Islet precursor cell (in vitro differentiated cells): ENCODE measurements at regions not wholly inside any gene's neighbourhood (a gene's known extent, or its start where the extent isn't known, plus 50 kb on each side); places are given as distances from the start of the nearest gene placed in this dataset.
"Not testable (repeated sequence)": the region's sequence is repeated elsewhere in the genome, so short reads cannot be mapped to it uniquely, and the experiment has no call there.

Source experiments
- DNase-seq: peaks from one replicate; pipeline ENCODE4 v3.0.0-alpha.2; 2018

DNA sequence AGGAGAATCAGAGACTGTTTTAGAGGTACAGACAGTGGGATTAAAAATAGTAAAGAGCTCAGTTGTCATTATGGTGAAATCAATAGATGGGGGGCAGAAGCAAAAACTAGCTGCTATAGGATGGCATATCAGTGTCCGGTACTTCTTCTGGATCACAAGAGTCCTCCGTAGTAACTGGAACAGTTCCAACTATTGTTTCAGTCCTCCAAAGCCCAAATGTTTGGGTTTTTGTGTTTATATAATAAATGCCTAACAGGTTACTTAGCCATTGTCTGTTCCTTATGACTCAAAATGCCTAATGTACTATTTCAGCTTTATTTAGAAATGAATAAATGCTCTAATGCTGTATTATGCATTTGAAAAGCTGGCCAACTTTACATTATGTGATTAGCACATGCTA, 401.2 kb downstream of the PTH2R start:
- no peak for DNase-seq

DNA sequence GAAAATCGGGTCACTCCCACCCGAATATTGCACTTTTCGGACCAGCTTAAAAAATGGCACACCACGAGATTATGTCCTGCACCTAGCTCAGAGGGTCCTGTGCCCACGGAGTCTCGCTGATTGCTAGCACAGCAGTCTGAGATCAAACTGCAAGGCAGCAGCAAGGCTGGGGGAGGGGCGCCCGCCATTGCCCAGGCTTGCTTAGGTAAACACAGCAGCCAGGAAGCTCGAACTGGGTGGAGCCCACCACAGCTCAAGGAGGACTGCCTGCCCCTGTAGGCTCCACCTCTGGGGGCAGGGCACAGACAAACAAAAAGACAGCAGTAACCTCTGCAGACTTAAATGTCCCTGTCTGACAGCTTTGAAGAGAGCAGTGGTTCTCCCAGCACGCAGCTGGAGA, 405.3 kb downstream of the PTH2R start:
- not testable (repeated sequence) for DNase-seq

- DNase-seq: no peak
Observed at GRCh38 chr2:208819190-208819589, 412.6 kb downstream of the PTH2R start.

DNA sequence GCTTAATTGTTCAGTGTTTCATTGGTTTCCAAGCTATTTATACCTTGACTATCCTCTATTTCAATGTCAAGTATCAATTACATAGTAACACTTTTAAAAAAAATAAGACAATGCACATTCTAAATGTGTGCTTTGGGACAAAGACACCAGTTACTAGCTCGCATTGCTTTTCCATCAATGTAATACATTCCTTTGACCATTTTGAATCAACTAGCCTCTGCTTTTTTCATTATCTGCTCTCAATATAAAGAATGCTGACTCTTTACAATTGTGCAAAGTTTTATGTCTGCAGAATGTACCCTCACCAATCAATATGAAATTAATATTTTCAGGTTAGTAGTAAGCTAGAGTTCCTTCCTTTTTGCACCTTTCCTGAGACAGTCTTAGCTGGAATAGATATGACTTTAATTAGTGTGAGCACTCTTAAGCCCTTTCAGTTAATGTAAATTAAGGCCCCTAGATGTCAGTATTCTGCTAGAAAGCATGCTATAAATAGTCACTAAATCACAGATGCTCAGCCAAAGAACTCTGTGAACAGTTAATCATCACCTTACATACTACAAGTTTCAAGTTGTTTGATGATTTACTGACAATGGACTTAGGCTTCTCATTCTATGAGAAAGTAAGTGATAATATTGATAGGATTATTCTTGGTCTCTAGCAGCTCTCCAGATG, 413.6 kb downstream of the PTH2R start:
- no peak for DNase-seq

GRCh38 chr2:208827109-208827508, 420.5 kb downstream of the PTH2R start:
- DNase-seq: no peak

DNA sequence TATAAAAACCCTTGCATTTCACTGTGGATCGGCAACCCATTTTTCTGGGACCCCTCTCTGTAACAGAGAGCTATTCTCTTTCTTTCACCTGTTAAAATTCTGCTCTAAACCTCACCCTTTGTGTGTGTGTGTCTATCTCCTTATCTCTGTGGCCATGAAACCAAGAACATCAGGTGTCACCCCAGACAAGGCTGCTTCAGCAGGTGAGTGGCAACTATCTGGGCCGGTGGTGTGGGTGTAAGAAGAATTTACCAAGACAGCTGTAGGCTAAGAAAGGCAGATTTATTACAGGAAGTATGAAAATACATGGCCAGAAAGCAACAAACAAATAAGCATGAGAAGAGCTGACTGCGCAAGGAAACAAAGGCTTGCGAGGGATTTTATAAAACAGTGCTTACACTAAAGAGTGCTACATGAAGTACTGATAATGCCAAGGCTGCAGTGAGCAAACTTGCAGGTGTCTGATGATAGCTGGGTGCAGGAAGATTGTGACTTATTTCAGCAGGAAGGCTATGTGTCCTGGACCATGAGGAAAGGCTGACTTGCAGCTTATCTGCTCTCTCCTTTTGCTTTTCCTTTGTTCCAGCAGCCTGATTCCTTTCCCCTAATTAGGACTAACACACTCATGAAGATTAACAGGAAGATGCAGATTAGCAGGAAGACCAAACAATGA, 421.1 kb downstream of the PTH2R start:
- no peak for DNase-seq

DNA sequence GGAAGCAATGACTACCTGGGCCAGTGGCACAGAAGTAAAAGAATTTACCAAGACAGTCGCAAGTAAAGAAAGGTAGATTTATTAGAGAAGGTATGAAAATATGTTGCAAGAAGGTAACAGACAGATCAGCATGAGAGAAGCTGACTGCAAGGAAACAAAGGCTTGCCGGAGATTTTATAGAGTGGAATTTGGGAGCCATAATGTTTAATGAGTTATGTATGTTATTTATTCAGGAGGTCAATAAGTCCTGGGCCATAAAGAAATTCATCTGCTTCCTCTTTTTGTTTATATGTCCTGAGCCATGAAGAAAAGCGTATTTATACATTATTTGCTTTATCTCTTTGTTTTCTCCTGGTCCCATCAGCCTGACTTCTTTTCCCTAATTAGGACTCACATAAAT, 423.6 kb downstream of the PTH2R start:
- DNase-seq: no peak

GRCh38 chr2:208847651-208848050, 441.1 kb downstream of the PTH2R start:
- no peak for DNase-seq

DNA sequence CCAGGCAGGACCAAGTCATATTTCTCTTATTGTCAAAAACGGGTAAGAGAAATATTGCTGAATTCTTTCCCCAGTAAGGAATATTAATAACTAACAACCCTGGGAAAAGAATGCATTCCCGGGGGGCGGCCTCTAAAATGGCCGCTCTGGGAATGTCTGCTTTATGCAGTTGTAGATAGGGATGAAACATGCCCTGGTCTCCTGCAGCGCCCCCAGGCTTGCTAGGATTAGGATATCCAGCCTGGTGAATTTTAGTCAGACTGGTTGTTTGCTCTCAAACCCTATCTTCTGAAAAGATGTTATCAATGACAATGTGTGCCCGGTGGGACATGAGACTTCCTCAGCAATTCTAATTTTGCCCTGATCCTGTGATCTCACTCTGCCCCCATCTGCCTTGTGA, 448.1 kb downstream of the PTH2R start:
- DNase-seq: no peak

DNA sequence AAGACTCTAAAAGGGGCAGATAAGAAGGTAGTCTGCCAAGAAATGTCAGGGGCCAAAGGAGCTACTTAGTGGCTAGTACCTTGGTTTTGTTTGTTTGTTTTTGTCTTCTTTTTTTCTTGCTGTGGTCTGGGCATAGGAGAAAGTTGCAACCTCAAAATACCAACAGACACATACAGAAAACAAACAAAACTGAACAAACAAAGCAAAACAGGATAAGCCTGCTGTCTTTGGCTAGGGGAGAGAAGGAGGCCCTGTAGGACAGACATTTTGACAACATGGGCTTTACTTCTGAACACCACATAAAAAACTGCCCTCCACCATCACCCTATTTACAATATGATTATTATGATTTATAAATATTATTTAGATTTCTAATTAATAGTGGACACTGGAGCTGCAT, 460.8 kb downstream of the PTH2R start:
- no peak for DNase-seq

- DNase-seq: no peak
Observed at GRCh38 chr2:208872591-208872990, 466.0 kb downstream of the PTH2R start.

GRCh38 chr2:208879666-208880065, 473.1 kb downstream of the PTH2R start:
- DNase-seq: no peak

DNA sequence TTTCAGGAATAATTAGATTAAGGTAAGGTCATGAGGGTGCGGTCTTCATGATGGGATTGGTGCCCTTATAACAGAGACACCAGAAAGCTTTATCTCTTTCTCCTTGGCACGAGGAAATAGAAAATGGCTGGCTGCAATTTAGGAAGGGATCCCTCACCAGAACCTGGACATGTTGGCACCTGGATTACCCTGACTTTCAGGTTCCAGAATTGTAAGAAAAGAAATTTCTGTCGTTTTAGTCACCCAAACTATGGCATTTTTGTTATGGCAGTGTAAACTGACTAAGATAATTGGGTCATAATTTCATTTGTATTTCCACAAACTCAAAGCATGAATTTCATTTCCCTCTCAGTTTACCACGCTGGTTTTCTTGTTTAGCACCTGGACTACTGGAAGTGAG, 473.6 kb downstream of the PTH2R start:
- no peak for DNase-seq

GRCh38 chr2:208890486-208890885, 483.9 kb downstream of the PTH2R start:
- no peak for DNase-seq

- DNase-seq: no peak
Observed at GRCh38 chr2:208892203-208892602, 485.6 kb downstream of the PTH2R start.

DNA sequence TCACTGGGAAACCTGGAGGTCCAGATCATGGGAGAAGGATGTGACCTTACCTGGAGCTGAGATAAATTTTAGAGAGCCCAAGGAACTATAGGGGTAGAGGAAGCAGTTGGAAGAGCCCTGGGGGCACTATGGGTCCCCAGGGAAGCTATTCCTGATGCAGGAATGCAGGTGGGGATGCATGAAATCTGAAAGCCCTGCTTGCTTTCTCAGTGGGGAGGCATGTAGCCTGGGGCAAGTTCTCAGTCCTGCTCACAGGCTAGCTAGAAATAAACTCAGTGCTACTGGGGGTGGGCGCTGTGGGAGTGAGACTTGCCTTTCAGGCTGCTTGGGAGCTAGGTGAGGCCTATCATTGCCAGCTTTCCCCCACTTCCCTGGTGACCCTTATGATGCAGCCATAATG, 499.7 kb downstream of the PTH2R start:
- peak; percentile 69 for DNase-seq

DNA sequence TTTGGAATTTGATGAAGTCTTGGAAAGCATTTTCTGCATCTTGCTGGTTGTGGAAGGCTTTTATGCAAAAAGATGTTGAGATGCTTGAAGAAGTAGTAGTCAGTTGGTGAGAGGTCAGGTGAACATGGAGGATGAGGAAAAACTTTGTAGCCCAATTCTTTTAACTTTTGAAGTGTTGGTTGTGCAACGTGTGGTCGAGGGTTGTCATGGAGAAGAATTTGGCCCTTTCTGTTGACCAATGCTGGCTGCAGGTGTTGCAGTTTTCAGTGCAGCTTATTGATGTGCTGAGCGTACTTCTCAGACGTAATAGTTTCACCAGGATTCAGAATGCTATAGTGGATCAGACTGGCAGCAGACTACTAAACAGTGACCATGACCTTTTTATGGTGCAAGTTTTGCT, 508.4 kb upstream of the MAP2 start:
- no peak for DNase-seq

DNA sequence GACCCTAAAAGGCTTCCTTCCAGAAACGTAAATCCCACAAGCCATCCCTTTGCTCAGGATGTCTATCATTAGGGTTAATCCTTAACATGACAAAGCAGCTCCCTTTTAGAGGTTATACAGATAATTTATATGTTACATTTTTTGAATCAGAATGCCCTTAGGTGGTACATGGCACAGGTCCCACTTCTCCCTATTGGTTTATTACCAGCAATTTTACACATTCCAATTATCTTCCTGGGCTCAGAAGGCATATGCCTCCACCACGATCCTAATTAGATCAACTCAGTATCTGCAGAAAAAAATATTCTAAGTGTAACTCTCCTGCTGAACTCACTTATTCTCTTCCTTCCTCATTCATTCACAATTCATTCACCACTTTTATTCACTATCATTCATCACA, 507.0 kb upstream of the MAP2 start:
- no peak for DNase-seq

GRCh38 chr2:208921358-208921757, 502.5 kb upstream of the MAP2 start:
- not testable (repeated sequence) for DNase-seq

DNA sequence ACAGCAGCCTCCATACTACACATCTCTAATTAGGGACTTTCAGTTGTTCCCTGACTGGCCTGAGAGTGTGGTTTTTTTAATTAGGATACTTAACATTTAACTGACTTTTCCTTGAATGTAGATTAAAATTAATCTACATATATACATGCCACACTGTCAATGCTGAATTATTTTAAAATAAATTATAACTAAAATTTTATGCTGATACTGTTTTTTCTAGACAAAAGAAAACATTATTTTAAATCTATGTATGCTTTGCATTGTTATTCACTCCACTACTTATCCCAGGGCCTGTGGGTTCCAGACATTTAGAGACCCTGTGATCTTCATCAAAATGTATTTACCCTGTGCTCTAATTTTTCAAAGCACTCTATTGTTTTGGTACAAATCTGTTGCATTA, 496.0 kb upstream of the MAP2 start:
- DNase-seq: no peak

DNA sequence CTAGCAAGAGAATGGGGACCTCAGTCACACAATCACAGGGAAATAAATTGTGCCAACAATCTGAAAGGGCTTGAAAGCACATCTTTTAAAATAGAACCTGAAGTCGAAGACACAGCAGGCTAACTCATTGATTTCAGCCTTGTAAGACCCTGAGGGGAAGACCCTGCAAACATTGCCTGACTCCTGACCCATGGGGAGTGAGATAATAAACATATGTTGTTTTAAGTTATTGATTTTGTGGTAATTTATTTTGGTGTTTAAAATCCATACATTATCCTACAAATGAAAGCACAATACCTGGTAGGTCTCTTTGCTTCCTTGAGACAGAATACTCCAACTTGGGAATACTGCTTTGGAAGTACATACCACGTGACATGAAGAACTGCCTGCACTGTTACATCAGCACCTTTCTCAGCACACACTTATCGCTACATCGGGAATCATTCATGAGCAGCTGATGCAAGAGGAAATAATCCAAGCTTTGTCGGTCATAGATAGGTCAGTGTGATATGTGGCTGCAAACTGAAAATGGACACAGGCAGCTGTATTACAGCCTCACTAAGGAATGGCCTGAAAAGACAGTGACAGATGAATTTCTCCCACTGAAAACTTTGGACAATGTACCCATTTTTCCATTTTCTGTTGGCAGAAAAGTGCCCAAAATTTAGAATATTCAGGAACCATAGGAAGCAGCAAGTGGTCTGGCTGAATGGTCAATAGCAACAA, 494.5 kb upstream of the MAP2 start:
- no peak for DNase-seq

- DNase-seq: no peak
Observed at GRCh38 chr2:208929894-208930427, 493.9 kb upstream of the MAP2 start.

- DNase-seq: no peak
Observed at GRCh38 chr2:208935531-208935930, 488.3 kb upstream of the MAP2 start.

- DNase-seq: no peak
Observed at GRCh38 chr2:208937521-208937920, 486.3 kb upstream of the MAP2 start.
